HPDE6-E6E7 (cell line): ENCODE measurements at regions not wholly inside any gene's neighbourhood (a gene's known extent, or its start where the extent isn't known, plus 50 kb on each side); places are given as distances from the start of the nearest gene placed in this dataset.

ENCODE experiments used
- DNase-seq: peaks from one replicate; pipeline ENCODE4 v3.0.0; 2011; ENCODE audit warnings: missing footprints; ENCODE audit errors: extremely low spot score

GRCh38 chr20:61119794-61120410 lies 132.2 kb upstream of the CDH4 start:
- DNase-seq: no peak

- no peak for DNase-seq
Observed at GRCh38 chr20:61120595-61121515, 131.2 kb upstream of the CDH4 start.

DNA sequence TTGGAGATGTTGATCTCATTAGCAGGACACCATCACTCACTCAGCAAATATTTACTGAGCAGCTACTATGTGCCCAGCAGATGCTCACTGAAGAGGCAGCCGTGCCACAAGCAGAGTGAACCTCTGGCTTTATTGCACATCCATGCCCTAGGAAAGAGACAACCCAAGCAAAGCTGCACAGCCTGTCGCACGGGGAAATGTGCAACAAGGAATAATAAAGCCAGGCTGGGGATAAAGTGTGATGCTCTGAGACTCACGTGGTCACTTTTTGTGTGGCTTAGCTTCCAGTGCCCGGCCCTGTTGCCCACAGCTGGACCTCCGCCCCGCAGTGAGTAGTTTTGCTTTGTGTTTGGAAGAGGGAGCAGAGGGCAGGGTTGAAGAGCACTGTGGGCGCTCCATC lies 130.4 kb upstream of the CDH4 start:
- DNase-seq: no peak

- no peak for DNase-seq
Observed at GRCh38 chr20:61123286-61123685, 128.8 kb upstream of the CDH4 start.

DNA sequence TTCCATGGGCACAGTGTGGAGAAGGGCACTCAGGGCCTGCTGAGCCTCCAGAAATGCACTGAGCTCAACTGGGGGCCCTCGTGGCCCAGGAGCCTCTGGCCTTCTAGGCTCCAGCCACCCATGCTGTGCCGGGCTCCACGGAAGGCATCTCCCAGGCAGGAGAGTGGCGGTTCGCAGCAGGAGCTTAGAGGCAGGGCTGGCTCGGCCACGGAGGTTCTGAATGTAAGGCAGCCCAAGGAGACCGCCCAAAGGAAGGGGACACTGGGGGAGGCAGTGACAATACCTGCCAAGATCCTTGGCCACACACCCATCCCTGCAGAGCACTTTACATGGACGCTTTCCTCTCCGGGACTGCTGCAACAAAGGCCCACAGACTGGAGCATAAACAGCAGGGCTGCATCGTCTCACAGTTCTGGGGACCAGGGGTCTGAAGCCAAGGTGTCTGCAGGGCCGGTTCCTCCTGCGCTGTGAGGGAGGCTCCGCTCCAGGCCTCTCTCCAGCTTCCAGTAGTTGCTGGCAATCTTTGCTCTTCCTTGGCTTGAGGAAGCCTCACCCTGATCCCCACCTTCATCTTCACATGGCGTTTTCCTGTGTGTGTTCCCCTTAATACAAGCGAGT lies 128.2 kb upstream of the CDH4 start:
- DNase-seq: no peak

DNA sequence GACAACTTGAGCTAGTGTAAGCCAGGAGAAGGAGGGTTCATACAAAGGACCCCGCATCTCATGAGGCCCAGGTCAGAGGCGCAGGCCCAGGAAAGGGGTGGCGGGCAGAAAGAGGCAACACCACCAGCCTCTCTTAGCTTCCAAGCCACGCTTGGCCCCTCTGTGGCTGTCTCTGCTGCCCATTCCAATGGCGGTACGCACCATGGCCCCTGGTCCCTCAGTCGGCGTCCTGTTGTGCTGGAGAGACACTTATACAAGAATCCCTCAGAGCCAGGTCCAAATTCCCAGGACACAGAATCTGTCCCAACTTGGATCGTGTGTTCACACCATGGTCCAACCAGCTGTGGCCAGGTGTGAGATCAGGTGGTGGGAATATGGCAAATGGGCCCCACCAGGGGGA lies 127.0 kb upstream of the CDH4 start:
- DNase-seq: no peak

GRCh38 chr20:61125546-61126180 lies 126.4 kb upstream of the CDH4 start:
- no peak for DNase-seq

- no peak for DNase-seq
Observed at GRCh38 chr20:61126369-61127195, 125.5 kb upstream of the CDH4 start.

DNA sequence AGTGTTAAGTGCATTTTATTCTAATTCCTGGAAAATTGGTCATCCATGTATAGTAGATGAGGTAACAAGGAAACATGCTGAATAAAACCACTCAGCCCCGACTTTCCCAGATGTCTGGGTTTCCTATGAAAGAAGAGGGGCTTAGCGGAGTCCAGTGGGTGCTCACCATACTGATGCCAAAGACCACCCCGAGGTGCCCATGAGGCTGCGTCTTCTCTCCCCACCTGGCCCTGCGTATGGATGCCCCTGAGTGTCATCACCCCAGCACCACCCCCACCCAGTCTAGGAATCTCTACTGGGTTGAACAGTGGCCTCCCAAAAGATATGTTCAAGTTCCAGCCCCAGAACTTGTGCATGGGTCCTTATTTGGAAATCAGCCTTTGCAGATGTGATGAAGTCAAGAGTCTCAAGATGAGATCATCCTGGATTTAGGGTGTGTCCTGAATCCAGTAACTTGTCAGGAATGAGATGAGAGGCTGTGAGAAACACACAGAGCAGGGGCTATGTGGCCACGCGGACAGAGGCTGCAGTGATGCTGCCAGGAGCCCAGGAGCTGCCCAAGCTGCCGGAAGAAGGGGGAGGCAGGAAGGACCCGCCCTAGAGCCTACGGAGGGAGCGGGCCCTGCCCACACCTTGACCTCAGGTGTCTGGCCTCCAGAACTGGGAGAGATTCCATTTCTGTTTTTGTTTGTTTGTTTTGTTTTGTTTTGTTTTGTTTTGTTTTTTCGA lies 124.6 kb upstream of the CDH4 start:
- no peak for DNase-seq

GRCh38 chr20:61128701-61129269 lies 123.3 kb upstream of the CDH4 start:
- DNase-seq: no peak

- no peak for DNase-seq
Observed at GRCh38 chr20:61129311-61129710, 122.8 kb upstream of the CDH4 start.

DNA sequence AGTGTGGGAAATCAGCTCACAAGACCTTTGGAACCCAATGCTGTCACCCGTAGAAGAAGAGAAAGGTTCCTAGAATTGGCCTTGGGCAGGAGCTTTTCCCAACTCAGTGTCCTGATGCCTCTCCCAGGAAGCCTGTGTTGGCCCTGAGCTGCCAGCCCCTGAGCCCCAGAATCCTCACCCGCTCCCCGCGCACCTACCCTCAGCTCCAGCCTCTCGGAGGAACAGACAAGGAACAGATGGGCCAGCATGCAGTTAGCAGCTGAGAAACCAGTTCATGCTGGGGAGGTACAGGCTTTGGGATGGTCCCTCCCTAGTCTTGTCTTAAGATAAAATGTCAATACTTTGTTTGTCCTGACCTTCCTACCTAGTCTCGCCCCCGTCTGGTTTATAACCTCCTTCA lies 121.9 kb upstream of the CDH4 start:
- DNase-seq: no peak

- no peak for DNase-seq
Observed at GRCh38 chr20:61131944-61132343, 120.1 kb upstream of the CDH4 start.

DNA sequence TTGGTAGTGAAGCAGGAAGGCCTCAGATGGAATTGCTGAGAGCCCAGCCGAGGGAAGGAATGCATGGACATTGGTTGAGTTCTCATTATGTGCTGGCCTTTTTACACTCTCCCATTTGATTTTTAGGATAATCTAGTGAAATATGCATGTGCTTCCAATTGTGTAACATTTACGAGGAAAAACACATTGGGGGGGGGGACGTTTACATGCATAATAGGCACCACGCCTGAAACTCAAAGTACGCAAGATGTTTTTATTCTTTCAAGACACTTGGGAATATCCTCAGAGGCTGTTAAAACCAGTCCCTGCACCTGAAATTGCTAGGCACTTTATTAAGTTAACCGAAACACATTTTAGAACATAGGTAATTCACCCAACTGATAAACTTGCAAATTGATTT lies 118.5 kb upstream of the CDH4 start:
- DNase-seq: no peak

DNA sequence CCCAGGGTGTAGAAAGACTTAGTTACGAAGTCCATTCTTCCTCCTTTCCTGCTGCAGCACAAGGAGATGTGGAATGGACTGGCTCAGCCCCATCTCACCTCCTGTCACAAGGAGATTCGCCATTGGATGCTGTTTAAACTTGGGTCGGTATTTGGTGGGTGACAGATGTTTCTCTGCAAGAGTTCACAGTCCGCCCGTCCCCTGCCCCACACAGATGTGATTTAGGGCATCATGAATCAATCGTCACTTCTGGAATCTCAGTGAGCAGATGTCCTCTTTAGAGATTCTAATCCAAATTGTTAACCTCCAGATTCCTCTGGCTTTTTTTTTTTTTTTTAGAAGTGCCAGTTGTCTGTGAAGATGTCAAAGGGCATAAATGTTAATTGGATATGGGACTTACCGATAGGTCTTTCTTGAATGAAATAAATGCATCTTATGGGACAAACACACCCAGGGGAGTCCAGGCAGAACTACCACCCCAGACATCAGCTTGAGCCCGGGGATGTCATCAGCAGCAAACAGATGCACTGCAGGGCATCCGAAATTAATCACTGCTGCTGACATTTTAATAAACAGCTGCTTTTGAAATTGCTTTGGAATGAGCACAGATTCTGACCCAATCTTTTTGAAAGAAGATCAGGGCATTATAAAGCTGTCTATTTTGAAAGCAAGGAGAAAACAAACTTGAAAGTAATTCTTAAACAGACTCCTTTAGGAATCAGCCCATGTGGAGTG lies 117.6 kb upstream of the CDH4 start:
- DNase-seq: no peak

- no peak for DNase-seq
Observed at GRCh38 chr20:61135266-61135665, 116.8 kb upstream of the CDH4 start.

GRCh38 chr20:61135968-61136367 lies 116.1 kb upstream of the CDH4 start:
- no peak for DNase-seq

DNA sequence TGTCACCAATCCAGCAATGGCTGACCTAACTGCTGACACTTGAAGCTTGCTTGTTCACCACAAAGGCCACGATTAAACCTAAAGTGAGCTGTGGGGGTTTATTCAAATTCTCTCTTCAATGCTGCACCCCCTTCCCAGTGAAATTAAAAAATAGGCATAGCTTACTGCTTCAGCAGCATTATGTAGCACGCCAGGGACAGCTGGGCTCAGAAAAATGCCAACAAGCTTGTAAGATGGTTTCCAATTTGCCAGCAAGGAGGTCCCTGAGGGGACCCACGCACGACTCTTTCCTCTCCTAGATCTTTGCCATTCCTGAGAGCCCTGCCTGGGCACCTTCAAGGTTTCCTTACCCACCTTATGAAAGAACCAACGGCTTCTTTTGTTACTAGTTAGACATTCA lies 113.5 kb upstream of the CDH4 start:
- DNase-seq: no peak

DNA sequence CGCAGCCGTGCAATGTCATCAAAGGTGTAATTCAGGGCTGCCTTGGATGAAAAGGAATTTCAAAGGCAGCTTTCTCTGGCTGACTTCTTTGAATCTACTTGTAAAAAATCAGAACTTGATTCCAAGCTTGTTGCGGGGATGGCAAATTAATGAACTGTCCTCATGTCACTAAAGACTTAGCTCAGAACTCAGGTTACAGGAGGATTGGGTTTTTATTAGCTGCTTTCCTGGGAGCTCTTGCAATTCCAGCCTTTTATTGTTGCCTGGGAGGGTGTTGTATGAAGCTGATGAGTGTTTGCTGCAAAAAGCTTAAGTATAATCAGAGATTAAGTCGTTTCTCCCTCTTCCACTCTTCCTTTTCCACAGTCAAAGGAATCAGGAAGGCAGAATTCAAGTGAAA lies 113.0 kb upstream of the CDH4 start:
- DNase-seq: no peak

GRCh38 chr20:61140576-61140975 lies 111.5 kb upstream of the CDH4 start:
- no peak for DNase-seq
